ENCODE measurements at regions not wholly inside any gene's neighbourhood (a gene's known extent, or its start where the extent isn't known, plus 50 kb on each side); places are given as distances from the start of the nearest gene placed in this dataset.

GRCh38 chr12:66896797-66897196 lies 217.9 kb upstream of the GRIP1 start:
- TF ChIP-seq CTCF (IDR thresholded peaks at IDR 0.05) (no peak), POLR2A (IDR thresholded peaks at IDR 0.05) (no peak)
